SKM-1 (cell line): ENCODE measurements at regions not wholly inside any gene's neighbourhood (a gene's known extent, or its start where the extent isn't known, plus 50 kb on each side); places are given as distances from the start of the nearest gene placed in this dataset.
"Not testable (repeated sequence)": the region's sequence is repeated elsewhere in the genome, so short reads cannot be mapped to it uniquely, and the experiment has no call there.

Experiments used
- DNase-seq: peaks from one replicate; lab custom pipeline; 2025; ENCODE audit not compliant: unreplicated experiment; lab: John Stamatoyannopoulos, UW

- no peak for DNase-seq
These were observed 179.5 kb upstream of the NLGN4Y start for GRCh38 chrY:14344648-14345333.

GRCh38 chrY:14351590-14351989 is 172.7 kb upstream of the NLGN4Y start:
- DNase-seq = no peak

GRCh38 chrY:14356154-14356553 is 168.2 kb upstream of the NLGN4Y start:
- no peak for DNase-seq

- DNase-seq = no peak
These were observed 163.4 kb upstream of the NLGN4Y start for GRCh38 chrY:14360748-14361500.

- DNase-seq = no peak
These were observed 150.7 kb upstream of the NLGN4Y start for GRCh38 chrY:14373608-14374007.

- no peak for DNase-seq
These were observed 146.1 kb upstream of the NLGN4Y start for GRCh38 chrY:14378217-14378616.

- not testable (repeated sequence) for DNase-seq
These were observed 113.7 kb upstream of the NLGN4Y start for GRCh38 chrY:14410549-14411030.

- DNase-seq = no peak
These were observed 113.0 kb upstream of the NLGN4Y start for GRCh38 chrY:14411334-14411733.

- no peak for DNase-seq
These were observed 87.8 kb upstream of the NLGN4Y start for GRCh38 chrY:14436546-14436945.

GRCh38 chrY:14437626-14438025 is 86.7 kb upstream of the NLGN4Y start:
- DNase-seq = no peak

GRCh38 chrY:14438395-14438794 is 85.9 kb upstream of the NLGN4Y start:
- no peak for DNase-seq

GRCh38 chrY:14444550-14444949 is 79.8 kb upstream of the NLGN4Y start:
- DNase-seq = no peak

GRCh38 chrY:14468151-14468683 is 56.1 kb upstream of the NLGN4Y start:
- DNase-seq = no peak

- DNase-seq = no peak
These were observed 51.9 kb upstream of the NLGN4Y start for GRCh38 chrY:14472421-14472820.

GRCh38 chrY:14473320-14473719 is 51.0 kb upstream of the NLGN4Y start:
- no peak for DNase-seq
